ENCODE measurements at regions not wholly inside any gene's neighbourhood (a gene's known extent, or its start where the extent isn't known, plus 50 kb on each side); places are given as distances from the start of the nearest gene placed in this dataset.

DNA sequence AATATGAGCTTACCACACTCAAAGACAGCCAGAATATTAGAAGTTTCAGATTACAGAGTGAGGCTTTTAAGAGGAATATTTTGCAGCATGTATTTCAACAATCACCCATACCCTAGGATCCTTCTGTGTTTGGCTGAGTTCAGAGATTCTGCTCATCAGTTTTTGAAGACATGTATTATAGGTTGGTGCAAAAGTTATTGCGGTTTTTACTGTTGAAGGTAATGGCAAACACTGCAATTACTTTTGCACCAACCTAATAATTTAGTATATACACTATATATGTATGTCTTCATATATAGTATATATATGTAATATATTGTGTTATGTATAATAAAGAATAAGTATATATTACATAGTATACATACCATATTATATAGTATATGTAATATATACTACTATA is 435.1 kb downstream of the IRS2 start:
- TF ChIP-seq POLR2AphosphoS5 (IDR thresholded peaks at IDR 0.05; ENCODE audit: low read length) (no peak), YY1 (IDR thresholded peaks at IDR 0.05; ENCODE audit: low read depth, low read length) (no peak), NR2F1 (conservative IDR thresholded peaks at IDR 0.05) (no peak), RCOR1 (conservative IDR thresholded peaks at IDR 0.05; ENCODE audit: low read depth, low read length) (no peak), ELK1 (IDR thresholded peaks at IDR 0.05; ENCODE audit: low read depth, low read length) (no peak), ETV6 (conservative IDR thresholded peaks at IDR 0.05 in 1 of 2, IDR thresholded peaks at IDR 0.05 in 1 of 2; ENCODE audit: borderline replicate concordance in 1 of 2, low read depth in 1 of 2) (no peak)
- TF ChIP-seq, protein P1, sequence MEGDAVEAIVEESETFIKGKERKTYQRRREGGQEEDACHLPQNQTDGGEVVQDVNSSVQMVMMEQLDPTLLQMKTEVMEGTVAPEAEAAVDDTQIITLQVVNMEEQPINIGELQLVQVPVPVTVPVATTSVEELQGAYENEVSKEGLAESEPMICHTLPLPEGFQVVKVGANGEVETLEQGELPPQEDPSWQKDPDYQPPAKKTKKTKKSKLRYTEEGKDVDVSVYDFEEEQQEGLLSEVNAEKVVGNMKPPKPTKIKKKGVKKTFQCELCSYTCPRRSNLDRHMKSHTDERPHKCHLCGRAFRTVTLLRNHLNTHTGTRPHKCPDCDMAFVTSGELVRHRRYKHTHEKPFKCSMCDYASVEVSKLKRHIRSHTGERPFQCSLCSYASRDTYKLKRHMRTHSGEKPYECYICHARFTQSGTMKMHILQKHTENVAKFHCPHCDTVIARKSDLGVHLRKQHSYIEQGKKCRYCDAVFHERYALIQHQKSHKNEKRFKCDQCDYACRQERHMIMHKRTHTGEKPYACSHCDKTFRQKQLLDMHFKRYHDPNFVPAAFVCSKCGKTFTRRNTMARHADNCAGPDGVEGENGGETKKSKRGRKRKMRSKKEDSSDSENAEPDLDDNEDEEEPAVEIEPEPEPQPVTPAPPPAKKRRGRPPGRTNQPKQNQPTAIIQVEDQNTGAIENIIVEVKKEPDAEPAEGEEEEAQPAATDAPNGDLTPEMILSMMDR (IDR thresholded peaks at IDR 0.05 in 2 of 3, conservative IDR thresholded peaks at IDR 0.05 in 1 of 3; ENCODE audit: control insufficient read depth in 2 of 3, extremely low read depth in 1 of 3, insufficient read depth in 1 of 3, low read depth in 3 of 3, low read length in 3 of 3): no peak
- TF ChIP-seq, protein P2, sequence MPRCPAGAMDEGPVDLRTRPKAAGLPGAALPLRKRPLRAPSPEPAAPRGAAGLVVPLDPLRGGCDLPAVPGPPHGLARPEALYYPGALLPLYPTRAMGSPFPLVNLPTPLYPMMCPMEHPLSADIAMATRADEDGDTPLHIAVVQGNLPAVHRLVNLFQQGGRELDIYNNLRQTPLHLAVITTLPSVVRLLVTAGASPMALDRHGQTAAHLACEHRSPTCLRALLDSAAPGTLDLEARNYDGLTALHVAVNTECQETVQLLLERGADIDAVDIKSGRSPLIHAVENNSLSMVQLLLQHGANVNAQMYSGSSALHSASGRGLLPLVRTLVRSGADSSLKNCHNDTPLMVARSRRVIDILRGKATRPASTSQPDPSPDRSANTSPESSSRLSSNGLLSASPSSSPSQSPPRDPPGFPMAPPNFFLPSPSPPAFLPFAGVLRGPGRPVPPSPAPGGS (IDR thresholded peaks at IDR 0.05; ENCODE audit: borderline replicate concordance, insufficient read depth, low read depth, low read length, poor library complexity, severe bottlenecking): no peak

Measured in GM12878 (cell line).